HG03095 (cell line): ENCODE measurements at regions not wholly inside any gene's neighbourhood (a gene's known extent, or its start where the extent isn't known, plus 50 kb on each side); places are given as distances from the start of the nearest gene placed in this dataset.
"Not testable (repeated sequence)": the region's sequence is repeated elsewhere in the genome, so short reads cannot be mapped to it uniquely, and the experiment has no call there.

Experiments used
- ATAC-seq: cut with Tn5 transposase; IDR thresholded peaks from one replicate; pipeline ENCODE4 v1.9.1; 2021; ENCODE audit warnings: moderate library complexity; ENCODE audit not compliant: unreplicated experiment

DNA sequence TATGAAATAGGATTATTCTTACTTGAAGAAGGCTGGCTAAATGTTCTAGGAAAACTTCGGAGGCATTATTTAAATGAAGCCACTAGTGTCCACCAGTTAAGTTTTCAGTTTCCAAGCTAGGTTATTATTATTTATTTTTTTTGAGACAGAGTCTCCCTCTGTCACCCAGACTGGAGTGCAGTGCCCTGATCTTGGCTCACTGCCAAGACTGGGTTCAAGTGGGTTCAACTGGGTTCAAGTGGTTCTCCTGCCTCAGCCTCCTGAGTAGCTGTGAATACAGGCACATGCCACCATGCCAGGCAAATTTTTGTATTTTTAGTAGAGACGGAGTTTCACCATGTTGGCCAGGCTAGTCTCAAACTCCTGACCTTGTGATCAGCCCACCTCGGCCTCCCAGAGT is 2155.6 kb downstream of the NCAM2 start:
- ATAC-seq = not testable (repeated sequence)

DNA sequence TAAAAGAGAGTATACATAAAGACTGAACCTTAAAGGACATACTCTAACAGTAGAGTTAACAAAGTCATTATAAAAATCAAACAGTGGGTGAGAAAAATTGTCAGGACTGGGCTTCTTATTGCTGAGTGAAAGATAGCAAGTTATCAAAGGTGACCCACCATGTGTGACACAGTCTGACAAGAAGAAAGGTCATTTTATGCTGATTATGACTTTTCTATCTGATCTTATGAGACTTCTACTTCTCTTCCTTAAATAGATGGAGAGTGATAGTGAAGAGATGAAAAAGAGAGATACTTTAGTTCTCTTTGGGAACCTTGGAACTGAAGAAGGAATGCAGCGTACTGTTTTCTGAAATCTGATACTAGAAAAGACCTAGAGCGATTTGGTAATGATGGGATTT is 2157.1 kb downstream of the NCAM2 start:
- ATAC-seq = no peak

DNA sequence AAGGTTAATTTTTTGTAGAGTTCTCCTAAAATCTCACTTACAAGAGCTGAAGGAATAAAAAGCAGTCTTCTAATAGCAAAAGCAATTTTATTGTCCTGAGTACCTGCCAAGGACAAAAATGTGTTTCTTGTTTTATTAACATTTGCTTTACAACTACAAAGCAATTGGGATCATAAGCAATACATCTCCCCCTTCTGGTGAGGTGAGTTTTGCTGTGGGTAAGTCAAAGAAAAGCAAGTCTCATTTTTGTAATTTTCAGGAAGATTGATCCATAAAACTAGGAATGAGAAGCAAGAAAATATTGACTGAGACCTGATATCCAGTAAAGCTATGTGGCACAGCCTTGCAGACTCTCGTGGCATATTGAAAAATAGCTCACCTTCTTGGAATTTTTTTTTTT is 2162.7 kb downstream of the NCAM2 start:
- ATAC-seq = no peak

DNA sequence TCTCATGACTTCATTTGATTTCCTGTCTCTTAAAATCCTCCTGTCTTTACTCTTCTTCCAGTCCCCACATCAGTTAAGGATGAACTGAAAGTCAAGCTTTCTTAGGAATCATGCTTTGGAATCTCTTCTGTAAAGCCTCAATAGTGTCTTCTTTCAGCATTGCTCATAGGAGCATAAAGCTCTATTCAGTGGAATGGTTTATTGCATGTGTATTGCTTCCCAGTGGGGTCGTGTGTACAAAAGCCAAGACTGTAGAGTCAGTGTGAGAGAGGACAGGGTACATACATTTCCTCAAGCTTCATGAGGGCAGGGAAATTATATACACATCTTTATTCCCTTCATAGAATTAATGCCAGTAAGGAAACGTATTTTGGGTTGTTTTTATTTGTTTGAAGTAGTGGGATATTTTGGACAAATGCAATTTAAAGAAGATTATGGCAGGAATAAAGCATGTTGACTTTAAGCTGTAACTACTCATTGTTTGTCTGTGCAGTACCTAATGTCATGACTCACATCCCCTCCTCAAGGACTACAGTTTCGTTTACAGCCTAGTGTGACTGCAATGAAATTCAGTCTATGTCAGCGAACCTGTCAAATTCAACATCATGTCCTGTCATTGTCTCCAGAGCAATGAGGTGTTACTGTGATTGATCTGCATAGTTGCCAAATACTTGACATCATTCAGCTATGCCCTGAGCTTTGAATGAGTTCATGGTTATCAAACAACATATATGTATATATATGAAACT is 2164.2 kb downstream of the NCAM2 start:
- ATAC-seq = no peak
